Mucosa of gallbladder (tissue), 1 donor: ENCODE measurements at regions not wholly inside any gene's neighbourhood (a gene's known extent, or its start where the extent isn't known, plus 50 kb on each side); places are given as distances from the start of the nearest gene placed in this dataset.
A peak's percentile ranks its signal among the peaks of the same experiment; 100 is the strongest.

Experiments
- DNase-seq: peaks from one replicate; pipeline ENCODE4 v3.0.0-alpha.2; 2020; ENCODE audit warnings: low spot score
- donor health status: DM: no; HTN: no; CAD: no.

- DNase-seq = no peak
Observed at GRCh38 chr14:84152452-84152851, 1377.5 kb upstream of the FLRT2 start.

GRCh38 chr14:84162633-84163032, 1367.3 kb upstream of the FLRT2 start:
- DNase-seq = no peak

GRCh38 chr14:84167026-84167425, 1362.9 kb upstream of the FLRT2 start:
- no peak for DNase-seq

GRCh38 chr14:84180336-84180735, 1349.6 kb upstream of the FLRT2 start:
- DNase-seq = no peak

GRCh38 chr14:84181072-84181471, 1348.9 kb upstream of the FLRT2 start:
- no peak for DNase-seq

GRCh38 chr14:84195514-84195913, 1334.4 kb upstream of the FLRT2 start:
- no peak for DNase-seq

- no peak for DNase-seq
Observed at GRCh38 chr14:84197704-84198103, 1332.2 kb upstream of the FLRT2 start.

GRCh38 chr14:84202486-84202885, 1327.5 kb upstream of the FLRT2 start:
- no peak for DNase-seq

- no peak for DNase-seq
Observed at GRCh38 chr14:84203896-84204295, 1326.0 kb upstream of the FLRT2 start.

GRCh38 chr14:84208451-84208850, 1321.5 kb upstream of the FLRT2 start:
- no peak for DNase-seq

- no peak for DNase-seq
Observed at GRCh38 chr14:84209031-84209430, 1320.9 kb upstream of the FLRT2 start.

GRCh38 chr14:84217066-84217465, 1312.9 kb upstream of the FLRT2 start:
- DNase-seq = no peak

- peak; percentile 65 for DNase-seq
Observed at GRCh38 chr14:84225268-84225667, 1304.7 kb upstream of the FLRT2 start.

GRCh38 chr14:84228702-84229101, 1301.2 kb upstream of the FLRT2 start:
- DNase-seq = no peak

- DNase-seq = no peak
Observed at GRCh38 chr14:84234281-84234680, 1295.7 kb upstream of the FLRT2 start.

GRCh38 chr14:84236290-84236689, 1293.7 kb upstream of the FLRT2 start:
- no peak for DNase-seq

GRCh38 chr14:84237881-84238280, 1292.1 kb upstream of the FLRT2 start:
- DNase-seq = no peak

GRCh38 chr14:84247693-84248092, 1282.3 kb upstream of the FLRT2 start:
- no peak for DNase-seq

GRCh38 chr14:84250893-84251292, 1279.1 kb upstream of the FLRT2 start:
- no peak for DNase-seq

GRCh38 chr14:84251411-84252115, 1278.4 kb upstream of the FLRT2 start:
- no peak for DNase-seq

GRCh38 chr14:84252706-84253105, 1277.2 kb upstream of the FLRT2 start:
- DNase-seq = no peak

- no peak for DNase-seq
Observed at GRCh38 chr14:84253326-84253725, 1276.6 kb upstream of the FLRT2 start.

- no peak for DNase-seq
Observed at GRCh38 chr14:84254290-84254689, 1275.7 kb upstream of the FLRT2 start.

- DNase-seq = no peak
Observed at GRCh38 chr14:84262932-84263331, 1267.0 kb upstream of the FLRT2 start.
